GM12874 (cell line): ENCODE measurements at regions not wholly inside any gene's neighbourhood (a gene's known extent, or its start where the extent isn't known, plus 50 kb on each side); places are given as distances from the start of the nearest gene placed in this dataset.

ENCODE experiments used
- TF ChIP-seq, protein P1 (sequence below): IDR thresholded peaks from 2 replicates; pipeline ENCODE4 v1.5.1; 2011; ENCODE audit warnings: low read depth, mild to moderate bottlenecking, control low read depth, low read length, moderate library complexity; ENCODE audit not compliant: insufficient read depth

DNA sequence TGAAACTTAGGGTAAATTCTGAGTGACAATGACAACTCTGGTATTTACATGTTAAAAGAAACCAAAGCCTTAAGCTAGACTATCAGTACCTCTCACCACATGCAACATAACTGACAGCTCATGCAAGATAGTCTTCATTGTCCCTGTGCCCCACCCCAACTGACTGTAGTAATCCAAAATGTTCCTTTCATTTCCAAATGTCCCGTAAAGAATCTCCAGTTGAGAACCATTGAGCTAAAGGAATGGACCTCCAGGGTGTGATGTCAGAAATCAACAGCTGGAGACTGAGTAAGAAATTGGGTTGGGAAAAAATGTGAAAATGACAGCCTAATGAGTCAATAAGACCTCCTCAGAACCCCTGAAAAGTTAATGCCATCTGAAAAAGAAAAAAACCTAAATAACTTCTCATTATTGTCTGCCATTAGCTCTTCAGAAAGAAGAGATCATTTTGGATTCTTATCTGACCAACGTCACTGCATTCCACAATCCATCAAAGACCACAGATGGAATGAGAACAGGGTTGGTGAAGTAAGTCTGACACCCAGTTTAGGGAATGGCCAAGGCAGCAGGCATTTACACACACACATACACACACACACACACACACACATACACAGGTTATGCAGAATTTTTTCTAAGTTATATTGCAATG lies 51.7 kb upstream of the ACVR2A start:
- TF ChIP-seq, protein P1, sequence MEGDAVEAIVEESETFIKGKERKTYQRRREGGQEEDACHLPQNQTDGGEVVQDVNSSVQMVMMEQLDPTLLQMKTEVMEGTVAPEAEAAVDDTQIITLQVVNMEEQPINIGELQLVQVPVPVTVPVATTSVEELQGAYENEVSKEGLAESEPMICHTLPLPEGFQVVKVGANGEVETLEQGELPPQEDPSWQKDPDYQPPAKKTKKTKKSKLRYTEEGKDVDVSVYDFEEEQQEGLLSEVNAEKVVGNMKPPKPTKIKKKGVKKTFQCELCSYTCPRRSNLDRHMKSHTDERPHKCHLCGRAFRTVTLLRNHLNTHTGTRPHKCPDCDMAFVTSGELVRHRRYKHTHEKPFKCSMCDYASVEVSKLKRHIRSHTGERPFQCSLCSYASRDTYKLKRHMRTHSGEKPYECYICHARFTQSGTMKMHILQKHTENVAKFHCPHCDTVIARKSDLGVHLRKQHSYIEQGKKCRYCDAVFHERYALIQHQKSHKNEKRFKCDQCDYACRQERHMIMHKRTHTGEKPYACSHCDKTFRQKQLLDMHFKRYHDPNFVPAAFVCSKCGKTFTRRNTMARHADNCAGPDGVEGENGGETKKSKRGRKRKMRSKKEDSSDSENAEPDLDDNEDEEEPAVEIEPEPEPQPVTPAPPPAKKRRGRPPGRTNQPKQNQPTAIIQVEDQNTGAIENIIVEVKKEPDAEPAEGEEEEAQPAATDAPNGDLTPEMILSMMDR, result no peak

DNA sequence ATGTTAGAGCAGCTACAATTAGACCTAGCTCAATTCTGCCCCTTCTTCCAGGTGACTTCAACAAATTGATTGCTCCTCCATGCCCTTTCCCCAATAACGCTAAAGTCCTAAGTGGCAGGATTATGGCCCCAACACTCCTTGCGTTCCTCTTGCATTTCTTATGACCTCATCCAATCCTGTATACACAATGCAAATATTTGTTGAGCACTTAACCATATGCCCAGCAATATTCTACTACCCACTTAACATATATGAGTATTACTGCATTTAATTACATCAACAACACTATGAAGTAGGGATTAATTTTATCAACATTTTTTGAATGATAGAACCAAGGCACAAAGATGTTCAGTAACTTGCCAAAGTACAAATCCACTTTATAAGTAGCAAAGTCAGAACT lies 54.2 kb upstream of the ACVR2A start:
- TF ChIP-seq, protein P1, result no peak

DNA sequence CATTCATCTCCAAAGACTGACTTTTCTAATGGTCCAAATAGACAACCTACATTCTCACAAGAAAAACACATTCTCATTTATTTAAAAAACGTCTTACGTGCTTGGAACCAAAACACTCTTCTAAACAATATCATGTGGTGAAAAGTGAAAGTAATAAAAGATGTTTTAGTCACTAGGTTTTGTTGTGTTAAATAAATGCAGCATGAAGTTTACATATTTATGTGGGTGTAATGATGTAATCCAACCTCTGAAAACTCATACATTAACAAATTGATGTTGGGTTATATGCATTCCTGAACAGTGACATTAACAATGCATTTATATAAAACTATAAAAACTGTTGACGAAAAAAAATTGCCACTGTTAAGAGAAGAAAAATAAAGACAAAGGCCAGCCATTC lies 55.1 kb upstream of the ACVR2A start:
- TF ChIP-seq, protein P1, result no peak

DNA sequence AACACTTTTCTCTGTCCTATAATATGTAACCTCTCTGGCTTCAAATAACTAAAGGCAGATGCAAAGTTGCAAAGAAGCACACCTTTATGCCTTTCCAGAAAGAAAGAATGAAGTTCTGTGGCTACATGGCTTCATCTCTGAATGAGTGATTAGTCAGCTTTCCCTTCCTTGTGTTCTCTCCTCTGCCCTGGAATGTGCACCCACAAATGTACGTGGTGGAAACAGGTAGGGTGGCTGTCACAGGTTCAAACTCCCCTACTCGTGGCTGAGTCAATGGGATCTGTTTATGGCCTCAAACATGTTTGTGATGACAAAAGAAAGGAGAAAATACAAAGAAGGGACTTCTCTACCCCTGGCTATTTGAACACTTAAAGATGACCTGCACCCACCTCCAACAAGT lies 55.5 kb upstream of the ACVR2A start:
- TF ChIP-seq, protein P1, result no peak

DNA sequence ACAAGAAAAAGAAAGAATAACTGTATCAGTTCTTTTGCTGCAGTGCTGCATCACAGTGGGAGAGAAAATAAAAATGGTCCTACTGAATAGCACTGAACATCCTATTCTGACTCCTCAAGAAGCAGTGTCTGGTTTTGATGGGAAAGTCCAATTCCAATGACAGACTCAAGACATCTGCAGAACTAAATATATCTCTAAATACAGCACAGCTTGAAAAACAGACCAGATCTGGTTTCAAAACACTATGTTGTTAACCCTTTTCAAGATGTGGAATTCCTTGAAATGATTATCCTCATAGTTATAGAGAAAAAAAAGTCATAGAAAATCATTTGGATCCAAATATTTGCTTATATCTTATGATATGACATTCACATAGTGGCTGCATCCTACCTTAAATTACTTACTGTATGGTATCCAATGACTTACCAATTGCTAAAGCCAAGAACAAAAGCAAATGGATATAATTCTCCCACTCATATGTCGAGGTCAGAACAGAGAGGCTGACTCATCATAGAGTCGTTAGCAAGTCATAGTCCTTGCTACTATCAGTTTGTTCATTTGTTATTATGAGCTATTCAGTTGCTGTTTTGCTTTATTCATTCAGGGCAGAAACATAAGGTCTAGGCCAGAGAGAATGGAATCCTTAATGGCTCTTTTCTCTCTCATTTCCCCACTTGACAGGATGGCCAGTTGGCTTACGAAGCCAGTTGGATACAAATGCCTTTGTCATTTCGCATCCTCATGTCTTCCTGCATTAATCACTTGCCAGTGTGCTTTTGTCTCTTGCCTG lies 62.5 kb upstream of the ACVR2A start:
- TF ChIP-seq, protein P1, result no peak

DNA sequence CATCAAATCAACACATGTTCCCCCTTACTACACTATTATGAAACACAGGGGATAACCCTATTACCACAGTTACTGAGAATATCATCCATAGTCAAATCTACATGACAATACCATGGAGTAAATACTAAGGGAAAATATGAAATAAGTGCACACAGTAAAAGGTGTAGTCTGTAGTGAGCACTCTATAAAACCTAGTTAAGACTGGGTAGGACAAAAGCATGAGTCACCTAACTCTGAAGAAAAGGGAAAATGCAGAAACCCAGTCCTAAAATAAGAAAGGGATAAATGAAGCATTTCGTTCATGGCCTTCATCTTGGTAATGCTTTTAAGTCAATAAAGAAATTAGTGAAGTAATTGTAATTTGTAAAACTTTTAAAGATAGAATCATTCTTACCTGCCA lies 65.4 kb upstream of the ACVR2A start:
- TF ChIP-seq, protein P1, result no peak

DNA sequence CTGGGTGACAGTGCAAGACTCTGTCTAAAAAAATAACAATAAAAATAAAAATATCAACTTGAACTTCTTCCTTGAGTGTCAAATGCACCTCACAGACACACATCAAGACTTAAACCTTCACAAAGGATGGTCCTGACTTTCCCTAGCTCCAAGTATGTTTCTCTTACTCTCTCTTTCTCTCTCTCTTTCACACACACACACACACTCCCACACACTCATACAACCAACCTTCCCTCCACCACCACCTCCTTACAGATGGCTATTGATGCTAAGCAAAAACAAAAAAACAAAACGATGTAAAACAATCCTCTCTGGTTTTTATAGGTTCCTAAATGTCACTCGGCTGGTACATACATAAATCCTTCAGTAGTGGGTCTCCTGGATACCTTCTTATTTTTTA lies 67.4 kb upstream of the ACVR2A start:
- TF ChIP-seq, protein P1, result no peak
